ENCODE measurements at regions not wholly inside any gene's neighbourhood (a gene's known extent, or its start where the extent isn't known, plus 50 kb on each side); places are given as distances from the start of the nearest gene placed in this dataset.

GRCh38 chr15:31473385-31474058, 146.9 kb downstream of the KLF13 start:
- H3K4me3 ChIP-seq (ENCODE audit: insufficient read depth, low read depth, low read length) = no peak overlapping the region
- no peaks in the 10 kb centered on the region for H3K9me3 ChIP-seq (ENCODE audit: control insufficient read depth, low read length)
- H3K27me3 ChIP-seq (ENCODE audit: control insufficient read depth, insufficient read depth, low read length, poor library complexity, severe bottlenecking) = no peaks in the 10 kb centered on the region
- no peaks in the 10 kb centered on the region for H3K4me1 ChIP-seq (ENCODE audit: control insufficient read depth, insufficient read depth, low read length)
- WGBS, 2 experiments = 78 to 80% methylated on average over 6 of the region's 6 CpGs
- H3K27ac ChIP-seq (ENCODE audit: insufficient read depth, low read depth, low read length, poor library complexity, severe bottlenecking) = no peak overlapping the region
- no peaks in the 10 kb centered on the region for H3K36me3 ChIP-seq (ENCODE audit: control insufficient read depth, insufficient read depth, low read length)

GRCh38 chr15:31474059-31474868, 147.6 kb downstream of the KLF13 start:
- Histone ChIP-seq H3K36me3 (ENCODE audit: control insufficient read depth, insufficient read depth, low read length) (no peaks in the 10 kb centered on the region), H3K4me3 (ENCODE audit: insufficient read depth, low read depth, low read length) (no peak overlapping the region), H3K27me3 (ENCODE audit: control insufficient read depth, insufficient read depth, low read length, poor library complexity, severe bottlenecking) (no peaks in the 10 kb centered on the region), H3K9me3 (ENCODE audit: control insufficient read depth, low read length) (no peaks in the 10 kb centered on the region), H3K4me1 (ENCODE audit: control insufficient read depth, insufficient read depth, low read length) (no peaks in the 10 kb centered on the region), H3K27ac (ENCODE audit: insufficient read depth, low read depth, low read length, poor library complexity, severe bottlenecking) (no peak overlapping the region)
- 91 to 93% methylated on average over 10 of the region's 10 CpGs for WGBS, 2 experiments

GRCh38 chr15:31476236-31476810, 149.7 kb downstream of the KLF13 start:
- H3K27me3 ChIP-seq (ENCODE audit: control insufficient read depth, insufficient read depth, low read length, poor library complexity, severe bottlenecking) = peaks cover 12% of the 10 kb centered on the region
- WGBS, 2 experiments = 93 to 94% methylated on average over 7 of the region's 7 CpGs
- H3K4me3 ChIP-seq (ENCODE audit: insufficient read depth, low read depth, low read length) = no peak overlapping the region
- H3K27ac ChIP-seq (ENCODE audit: insufficient read depth, low read depth, low read length, poor library complexity, severe bottlenecking) = no peak overlapping the region
- no peaks in the 10 kb centered on the region for H3K4me1 ChIP-seq (ENCODE audit: control insufficient read depth, insufficient read depth, low read length)
- H3K9me3 ChIP-seq (ENCODE audit: control insufficient read depth, low read length) = no peaks in the 10 kb centered on the region
- H3K36me3 ChIP-seq (ENCODE audit: control insufficient read depth, insufficient read depth, low read length) = no peaks in the 10 kb centered on the region

- 87 to 95% methylated on average over 5 of the region's 5 CpGs for WGBS, 2 experiments
- Histone ChIP-seq H3K4me1 (ENCODE audit: control insufficient read depth, insufficient read depth, low read length) (no peaks in the 10 kb centered on the region), H3K9me3 (ENCODE audit: control insufficient read depth, low read length) (no peaks in the 10 kb centered on the region), H3K27me3 (ENCODE audit: control insufficient read depth, insufficient read depth, low read length, poor library complexity, severe bottlenecking) (peaks cover 18% of the 10 kb centered on the region), H3K36me3 (ENCODE audit: control insufficient read depth, insufficient read depth, low read length) (no peaks in the 10 kb centered on the region), H3K27ac (ENCODE audit: insufficient read depth, low read depth, low read length, poor library complexity, severe bottlenecking) (no peak overlapping the region), H3K4me3 (ENCODE audit: insufficient read depth, low read depth, low read length) (no peak overlapping the region)
Observed at GRCh38 chr15:31476866-31477265, 150.2 kb downstream of the KLF13 start.

GRCh38 chr15:31477301-31477700, 150.7 kb downstream of the KLF13 start:
- Histone ChIP-seq H3K4me1 (ENCODE audit: control insufficient read depth, insufficient read depth, low read length) (no peaks in the 10 kb centered on the region), H3K27me3 (ENCODE audit: control insufficient read depth, insufficient read depth, low read length, poor library complexity, severe bottlenecking) (peaks cover 22% of the 10 kb centered on the region), H3K36me3 (ENCODE audit: control insufficient read depth, insufficient read depth, low read length) (no peaks in the 10 kb centered on the region), H3K27ac (ENCODE audit: insufficient read depth, low read depth, low read length, poor library complexity, severe bottlenecking) (no peak overlapping the region), H3K9me3 (ENCODE audit: control insufficient read depth, low read length) (no peaks in the 10 kb centered on the region), H3K4me3 (ENCODE audit: insufficient read depth, low read depth, low read length) (no peak overlapping the region)
- 88 to 93% methylated on average over 4 of the region's 4 CpGs for WGBS, 2 experiments

- 93% methylated on average over 7 of the region's 8 CpGs for WGBS, 2 experiments
- H3K27me3 ChIP-seq (ENCODE audit: control insufficient read depth, insufficient read depth, low read length, poor library complexity, severe bottlenecking) = peaks cover 30% of the 10 kb centered on the region
Observed at GRCh38 chr15:31477851-31478701, 151.4 kb downstream of the KLF13 start.

GRCh38 chr15:31478702-31479221, 152.1 kb downstream of the KLF13 start:
- H3K4me3 ChIP-seq (ENCODE audit: insufficient read depth, low read depth, low read length) = no peak overlapping the region
- no peaks in the 10 kb centered on the region for H3K9me3 ChIP-seq (ENCODE audit: control insufficient read depth, low read length)
- no peaks in the 10 kb centered on the region for H3K4me1 ChIP-seq (ENCODE audit: control insufficient read depth, insufficient read depth, low read length)
- WGBS, 2 experiments = 91 to 94% methylated on average over 13 of the region's 13 CpGs
- H3K36me3 ChIP-seq (ENCODE audit: control insufficient read depth, insufficient read depth, low read length) = no peaks in the 10 kb centered on the region
- H3K27me3 ChIP-seq (ENCODE audit: control insufficient read depth, insufficient read depth, low read length, poor library complexity, severe bottlenecking) = peaks cover 36% of the 10 kb centered on the region
- H3K27ac ChIP-seq (ENCODE audit: insufficient read depth, low read depth, low read length, poor library complexity, severe bottlenecking) = no peak overlapping the region

More at GRCh38 chr15:31477851-31478701, 151.4 kb downstream of the KLF13 start:
- H3K9me3 ChIP-seq (ENCODE audit: control insufficient read depth, low read length) = no peaks in the 10 kb centered on the region
- no peak overlapping the region for H3K4me3 ChIP-seq (ENCODE audit: insufficient read depth, low read depth, low read length)
- no peaks in the 10 kb centered on the region for H3K4me1 ChIP-seq (ENCODE audit: control insufficient read depth, insufficient read depth, low read length)
- no peak overlapping the region for H3K27ac ChIP-seq (ENCODE audit: insufficient read depth, low read depth, low read length, poor library complexity, severe bottlenecking)
- no peaks in the 10 kb centered on the region for H3K36me3 ChIP-seq (ENCODE audit: control insufficient read depth, insufficient read depth, low read length)

- H3K27ac ChIP-seq (ENCODE audit: insufficient read depth, low read depth, low read length, poor library complexity, severe bottlenecking) = no peak overlapping the region
Observed at GRCh38 chr15:31480356-31481025, 153.9 kb downstream of the KLF13 start.

GRCh38 chr15:31481142-31481541, 154.5 kb downstream of the KLF13 start:
- peaks cover 2% of the 10 kb centered on the region for H3K9me3 ChIP-seq (ENCODE audit: control insufficient read depth, low read length)
- H3K36me3 ChIP-seq (ENCODE audit: control insufficient read depth, insufficient read depth, low read length) = no peaks in the 10 kb centered on the region
- no peak overlapping the region for H3K4me3 ChIP-seq (ENCODE audit: insufficient read depth, low read depth, low read length)
- no peak overlapping the region for H3K27ac ChIP-seq (ENCODE audit: insufficient read depth, low read depth, low read length, poor library complexity, severe bottlenecking)
- H3K4me1 ChIP-seq (ENCODE audit: control insufficient read depth, insufficient read depth, low read length) = no peaks in the 10 kb centered on the region
- peaks cover 59% of the 10 kb centered on the region for H3K27me3 ChIP-seq (ENCODE audit: control insufficient read depth, insufficient read depth, low read length, poor library complexity, severe bottlenecking)
- 96 to 99% methylated on average over 3 of the region's 3 CpGs for WGBS, 2 experiments

More at GRCh38 chr15:31480356-31481025, 153.9 kb downstream of the KLF13 start:
- WGBS, 2 experiments = 91 to 92% methylated on average over 12 of the region's 12 CpGs
- Histone ChIP-seq H3K36me3 (ENCODE audit: control insufficient read depth, insufficient read depth, low read length) (no peaks in the 10 kb centered on the region), H3K4me1 (ENCODE audit: control insufficient read depth, insufficient read depth, low read length) (no peaks in the 10 kb centered on the region), H3K4me3 (ENCODE audit: insufficient read depth, low read depth, low read length) (no peak overlapping the region), H3K9me3 (ENCODE audit: control insufficient read depth, low read length) (peaks cover 2% of the 10 kb centered on the region), H3K27me3 (ENCODE audit: control insufficient read depth, insufficient read depth, low read length, poor library complexity, severe bottlenecking) (peaks cover 53% of the 10 kb centered on the region)
